Astrocyte (in vitro differentiated cells and primary cell): ENCODE measurements at regions not wholly inside any gene's neighbourhood (a gene's known extent, or its start where the extent isn't known, plus 50 kb on each side); places are given as distances from the start of the nearest gene placed in this dataset.

ENCODE experiments used
- DNase-seq: peaks from one replicate; pipeline ENCODE4 v3.0.0-alpha.2; 2010; ENCODE audit warnings: low read depth
- FAIRE-seq: peaks from 2 replicates; lab custom pipeline; 2011; peaks lifted over from hg19 to GRCh38; lab: Jason Lieb, UNC
- H2AFZ ChIP-seq: 2 replicates; pipeline ENCODE4 v1.6.0; 2012; ENCODE audit warnings: low read depth, low read length, inconsistent platforms
- H3K27ac ChIP-seq: 2 replicates; pipeline ENCODE4 v1.5.1; 2011; ENCODE audit warnings: low read depth, low read length, inconsistent platforms
- H3K27me3 ChIP-seq: 2 replicates; pipeline ENCODE4 v1.6.0; 2011; ENCODE audit warnings: low read length, inconsistent platforms; ENCODE audit not compliant: insufficient read depth
- H3K36me3 ChIP-seq: 2 replicates; pipeline ENCODE4 v1.5.1; 2011; ENCODE audit warnings: low read length, inconsistent platforms; ENCODE audit not compliant: insufficient read depth
- H3K4me1 ChIP-seq: 2 replicates; pipeline ENCODE4 v1.5.1; 2011; ENCODE audit warnings: low read length, inconsistent platforms; ENCODE audit not compliant: insufficient read depth
- H3K4me2 ChIP-seq: 2 replicates; pipeline ENCODE4 v1.6.0; 2012; ENCODE audit warnings: low read length, inconsistent platforms
- H3K4me3 ChIP-seq: 2 replicates; pipeline ENCODE4 v1.5.1; 2011; ENCODE audit warnings: low read depth, mild to moderate bottlenecking, low read length, inconsistent platforms; ENCODE audit not compliant: insufficient read depth
- H3K79me2 ChIP-seq: 2 replicates; pipeline ENCODE4 v1.6.0; 2012; ENCODE audit warnings: mild to moderate bottlenecking, low read length, inconsistent platforms; ENCODE audit not compliant: insufficient read depth
- H3K9ac ChIP-seq: 2 replicates; pipeline ENCODE4 v1.6.0; 2012; ENCODE audit warnings: mild to moderate bottlenecking, low read length, inconsistent platforms
- H3K9me3 ChIP-seq: 2 replicates; pipeline ENCODE4 v1.5.1; 2012; ENCODE audit warnings: low read depth, mild to moderate bottlenecking, low read length, inconsistent platforms; ENCODE audit not compliant: insufficient read depth
- H4K20me1 ChIP-seq: 2 replicates; pipeline ENCODE4 v1.6.0; 2012; ENCODE audit warnings: low read length, inconsistent platforms; ENCODE audit not compliant: insufficient read depth
- H3K27ac Mint-ChIP-seq: one replicate; pipeline ENCODE4 v1.8.0; 2021; ENCODE audit warnings: mild to moderate bottlenecking, mixed read lengths; ENCODE audit not compliant: unreplicated experiment
- H3K27me3 Mint-ChIP-seq: one replicate; pipeline ENCODE4 v1.8.0; 2021; ENCODE audit warnings: low read depth, mixed read lengths; ENCODE audit not compliant: unreplicated experiment
- H3K36me3 Mint-ChIP-seq: one replicate; pipeline ENCODE4 v1.8.0; 2021; ENCODE audit warnings: low read depth, mixed read lengths; ENCODE audit not compliant: unreplicated experiment
- H3K4me1 Mint-ChIP-seq: one replicate; pipeline ENCODE4 v1.8.0; 2021; ENCODE audit warnings: low read depth, mixed read lengths; ENCODE audit not compliant: unreplicated experiment
- H3K4me3 Mint-ChIP-seq: one replicate; pipeline ENCODE4 v1.8.0; 2021; ENCODE audit warnings: mild to moderate bottlenecking, moderate library complexity, mixed read lengths; ENCODE audit not compliant: unreplicated experiment
- H3K9me3 Mint-ChIP-seq: one replicate; pipeline ENCODE4 v1.8.0; 2021; ENCODE audit warnings: mild to moderate bottlenecking, mixed read lengths; ENCODE audit not compliant: unreplicated experiment
- EZH2 ChIP-seq: IDR thresholded peaks from 2 replicates; pipeline ENCODE4 v1.6.1; 2012; ENCODE audit warnings: mild to moderate bottlenecking, low read length, inconsistent platforms; ENCODE audit not compliant: insufficient read depth
- TF ChIP-seq, protein P1 (sequence below): IDR thresholded peaks from 2 replicates; pipeline ENCODE4 v1.5.1; 2011; ENCODE audit warnings: low read depth, mild to moderate bottlenecking, inconsistent platforms, low read length, moderate library complexity; ENCODE audit not compliant: insufficient read depth

DNA sequence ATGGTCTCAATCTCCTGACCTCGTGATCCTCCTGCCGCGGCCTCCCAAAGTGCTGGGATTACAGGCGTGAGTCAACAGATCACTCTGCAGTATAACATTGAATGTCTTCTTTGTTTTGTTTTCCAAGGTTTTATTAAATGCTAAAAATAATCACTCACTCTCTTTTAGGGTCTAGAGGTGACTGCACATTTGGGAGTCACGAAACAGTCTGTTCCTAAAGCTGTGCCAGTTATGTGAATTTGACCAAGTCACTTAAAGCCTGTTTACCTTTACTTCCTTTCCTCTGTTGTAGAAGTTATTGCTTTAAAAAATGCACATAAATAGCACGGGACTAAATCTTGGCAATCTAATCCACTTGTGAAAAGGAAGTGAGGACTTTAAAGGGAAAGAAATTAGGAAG, 304.9 kb upstream of the PTGER4 start:
- Histone ChIP-seq H3K9ac (no peak overlapping the region), H3K79me2 (no peaks in the 10 kb centered on the region), H3K27me3 (no peaks in the 10 kb centered on the region), H3K36me3 (no peaks in the 10 kb centered on the region), H2AFZ (no peak overlapping the region), H3K4me1 (no peaks in the 10 kb centered on the region), H4K20me1 (no peaks in the 10 kb centered on the region), H3K27ac (no peak overlapping the region), H3K9me3 (no peaks in the 10 kb centered on the region), H3K4me2 (no peak overlapping the region), H3K4me3 (no peak overlapping the region)
- Mint-ChIP-seq H3K4me3 (no peak overlapping the region), H3K9me3 (peaks cover 2% of the 10 kb centered on the region), H3K4me1 (no peaks in the 10 kb centered on the region), H3K27me3 (no peaks in the 10 kb centered on the region), H3K36me3 (no peaks in the 10 kb centered on the region), H3K27ac (no peak overlapping the region)
- DNase-seq, result no peak
- TF ChIP-seq, protein P1, sequence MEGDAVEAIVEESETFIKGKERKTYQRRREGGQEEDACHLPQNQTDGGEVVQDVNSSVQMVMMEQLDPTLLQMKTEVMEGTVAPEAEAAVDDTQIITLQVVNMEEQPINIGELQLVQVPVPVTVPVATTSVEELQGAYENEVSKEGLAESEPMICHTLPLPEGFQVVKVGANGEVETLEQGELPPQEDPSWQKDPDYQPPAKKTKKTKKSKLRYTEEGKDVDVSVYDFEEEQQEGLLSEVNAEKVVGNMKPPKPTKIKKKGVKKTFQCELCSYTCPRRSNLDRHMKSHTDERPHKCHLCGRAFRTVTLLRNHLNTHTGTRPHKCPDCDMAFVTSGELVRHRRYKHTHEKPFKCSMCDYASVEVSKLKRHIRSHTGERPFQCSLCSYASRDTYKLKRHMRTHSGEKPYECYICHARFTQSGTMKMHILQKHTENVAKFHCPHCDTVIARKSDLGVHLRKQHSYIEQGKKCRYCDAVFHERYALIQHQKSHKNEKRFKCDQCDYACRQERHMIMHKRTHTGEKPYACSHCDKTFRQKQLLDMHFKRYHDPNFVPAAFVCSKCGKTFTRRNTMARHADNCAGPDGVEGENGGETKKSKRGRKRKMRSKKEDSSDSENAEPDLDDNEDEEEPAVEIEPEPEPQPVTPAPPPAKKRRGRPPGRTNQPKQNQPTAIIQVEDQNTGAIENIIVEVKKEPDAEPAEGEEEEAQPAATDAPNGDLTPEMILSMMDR, result no peak
- no peak for TF ChIP-seq EZH2
- FAIRE-seq, result no peak

DNA sequence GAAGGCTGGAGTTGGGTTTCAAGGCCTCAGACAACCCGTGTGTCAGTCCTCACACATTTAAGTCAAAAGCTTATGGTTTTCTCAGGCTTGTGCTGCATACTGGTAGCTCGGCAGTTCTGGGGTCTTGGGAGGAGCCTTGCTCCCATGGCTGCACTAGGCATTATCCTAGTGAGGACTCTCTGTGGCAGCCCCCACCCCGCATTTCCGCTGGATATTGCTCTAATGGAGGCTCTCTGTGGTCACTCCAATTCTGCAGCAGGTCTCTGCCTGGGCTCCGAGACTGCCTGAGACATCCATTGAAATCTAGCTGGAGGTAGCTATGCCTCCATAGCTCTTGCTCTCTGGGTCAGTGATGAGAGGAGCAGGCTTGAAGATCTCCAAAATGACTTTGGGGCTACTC, 311.5 kb upstream of the PTGER4 start:
- Histone ChIP-seq H3K27ac (no peak overlapping the region), H2AFZ (no peak overlapping the region), H3K9ac (no peak overlapping the region), H3K79me2 (no peaks in the 10 kb centered on the region), H3K36me3 (no peaks in the 10 kb centered on the region), H3K9me3 (no peaks in the 10 kb centered on the region), H3K4me2 (no peak overlapping the region), H3K4me3 (no peak overlapping the region), H3K4me1 (no peaks in the 10 kb centered on the region), H4K20me1 (no peaks in the 10 kb centered on the region), H3K27me3 (no peaks in the 10 kb centered on the region)
- no peaks in the 10 kb centered on the region for H3K4me1 Mint-ChIP-seq
- H3K9me3 Mint-ChIP-seq, result peaks cover 6% of the 10 kb centered on the region
- no peak overlapping the region for H3K4me3 Mint-ChIP-seq
- no peak overlapping the region for H3K27ac Mint-ChIP-seq
- DNase-seq, result no peak
- no peak for FAIRE-seq
- no peaks in the 10 kb centered on the region for H3K27me3 Mint-ChIP-seq
- no peaks in the 10 kb centered on the region for H3K36me3 Mint-ChIP-seq
- TF ChIP-seq, protein P1, result no peak
- no peak for TF ChIP-seq EZH2

DNA sequence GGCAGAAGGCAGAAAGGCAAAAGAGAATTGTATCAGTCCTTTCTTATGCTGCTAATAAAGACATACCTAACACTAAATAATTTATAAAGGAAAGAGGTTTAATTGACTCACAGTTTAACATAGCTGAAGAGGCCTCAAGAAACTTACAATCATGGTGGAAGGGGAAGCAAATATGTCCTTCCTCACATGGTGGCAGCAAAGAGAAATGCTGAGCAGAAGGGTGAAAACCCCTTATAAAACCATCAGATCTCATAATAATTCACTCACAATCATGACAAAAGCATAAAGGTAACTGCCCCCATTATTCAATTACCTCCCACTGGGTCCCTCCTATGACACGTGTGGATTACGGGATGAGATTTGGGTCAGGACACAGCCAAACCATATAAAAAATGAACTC, 312.5 kb upstream of the PTGER4 start:
- Histone ChIP-seq H3K36me3 (no peaks in the 10 kb centered on the region), H3K4me1 (no peaks in the 10 kb centered on the region), H4K20me1 (no peaks in the 10 kb centered on the region), H3K9me3 (no peaks in the 10 kb centered on the region), H3K4me2 (no peak overlapping the region), H2AFZ (no peak overlapping the region), H3K4me3 (no peak overlapping the region), H3K9ac (no peak overlapping the region), H3K79me2 (no peaks in the 10 kb centered on the region), H3K27me3 (no peaks in the 10 kb centered on the region), H3K27ac (no peak overlapping the region)
- Mint-ChIP-seq H3K27me3 (no peaks in the 10 kb centered on the region), H3K4me3 (no peak overlapping the region), H3K4me1 (no peaks in the 10 kb centered on the region), H3K9me3 (peaks cover 6% of the 10 kb centered on the region), H3K27ac (no peak overlapping the region), H3K36me3 (no peaks in the 10 kb centered on the region)
- DNase-seq, result no peak
- TF ChIP-seq, protein P1, result no peak
- no peak for TF ChIP-seq EZH2
- FAIRE-seq, result no peak
